Hepatocyte (in vitro differentiated cells): ENCODE measurements at regions not wholly inside any gene's neighbourhood (a gene's known extent, or its start where the extent isn't known, plus 50 kb on each side); places are given as distances from the start of the nearest gene placed in this dataset.

Experiments
- DNase-seq: peaks from one replicate; pipeline ENCODE4 v3.0.0-alpha.2; 2016; ENCODE audit warnings: low spot score
- H2AFZ ChIP-seq: fragments of 200-600 bp; sonication (generic); 2 replicates; pipeline ENCODE4 v1.6.0; 2016; ENCODE audit warnings: antibody characterized with exemption, mild to moderate bottlenecking
- H3K27ac ChIP-seq: fragments of 200-600 bp; sonication (generic); 2 replicates; pipeline ENCODE4 v1.5.1; 2016; ENCODE audit warnings: mild to moderate bottlenecking
- H3K27me3 ChIP-seq: fragments of 200-600 bp; sonication (generic); 2 replicates; pipeline ENCODE4 v1.6.1; 2016
- H3K36me3 ChIP-seq: fragments of 200-600 bp; sonication (generic); replicated peaks from 2 replicates; pipeline ENCODE4 v1.5.1; 2016; ENCODE audit warnings: low read depth; ENCODE audit not compliant: insufficient read depth
- H3K4me1 ChIP-seq: fragments of 200-600 bp; sonication (generic); 2 replicates; pipeline ENCODE4 v1.5.1; 2016; ENCODE audit warnings: mild to moderate bottlenecking, moderate library complexity; ENCODE audit not compliant: insufficient read depth
- H3K4me2 ChIP-seq: fragments of 200-600 bp; sonication (generic); 2 replicates; pipeline ENCODE4 v1.6.0; 2016
- H3K4me3 ChIP-seq: fragments of 200-600 bp; sonication (generic); 2 replicates; pipeline ENCODE4 v1.5.1; 2016; ENCODE audit warnings: mild to moderate bottlenecking
- H3K79me2 ChIP-seq: fragments of 200-600 bp; sonication (generic); 2 replicates; pipeline ENCODE4 v1.6.0; 2017; ENCODE audit warnings: mild to moderate bottlenecking
- H3K9me2 ChIP-seq: fragments of 200-600 bp; sonication (generic); replicated peaks from 2 replicates; pipeline ENCODE4 v1.6.0; 2017; ENCODE audit warnings: mild to moderate bottlenecking; ENCODE audit not compliant: insufficient read depth
- H3K9me3 ChIP-seq: fragments of 200-600 bp; sonication (generic); 2 replicates; pipeline ENCODE4 v1.5.1; 2016; ENCODE audit warnings: low read depth, mild to moderate bottlenecking
- H4K20me1 ChIP-seq: fragments of 200-600 bp; sonication (generic); 2 replicates; pipeline ENCODE4 v1.6.0; 2016; ENCODE audit warnings: mild to moderate bottlenecking; ENCODE audit not compliant: insufficient read depth, poor library complexity, severe bottlenecking
- CTCF ChIP-seq: fragments of 200-600 bp; sonication (generic); IDR thresholded peaks from 2 replicates; pipeline ENCODE4 v1.5.1; 2016; ENCODE audit warnings: antibody characterized with exemption, mild to moderate bottlenecking; ENCODE audit not compliant: poor library complexity
- EZH2 ChIP-seq: fragments of 200-600 bp; sonication (generic); IDR thresholded peaks from 2 replicates; pipeline ENCODE4 v1.6.1; 2016; ENCODE audit warnings: antibody characterized with exemption, mild to moderate bottlenecking, borderline replicate concordance
- EZH2phosphoT487 ChIP-seq: fragments of 200-600 bp; sonication (generic); IDR thresholded peaks from one replicate; pipeline ENCODE4 v1.6.1; 2018; ENCODE audit warnings: antibody characterized with exemption, mild to moderate bottlenecking, low read depth, moderate library complexity; ENCODE audit not compliant: unreplicated experiment, severe bottlenecking
- WGBS: methylation state at CpG from one replicate; pipeline ENCODE4 v1.1.6; 2016; ENCODE audit warnings: low lambda C conversion rate; ENCODE audit errors: missing lambda C conversion rate; 5-methylcytosine and 5-hydroxymethylcytosine counted together

- H2AFZ ChIP-seq: no peak overlapping the region
- H3K27me3 ChIP-seq: no peaks in the 10 kb centered on the region
- no peak overlapping the region for H3K4me2 ChIP-seq
- H3K4me1 ChIP-seq: no peaks in the 10 kb centered on the region
- TF ChIP-seq CTCF (no peak), EZH2 (no peak), EZH2phosphoT487 (no peak)
- no peaks in the 10 kb centered on the region for H3K9me3 ChIP-seq
- no peak overlapping the region for H3K4me3 ChIP-seq
- 93% methylated on average over 6 of the region's 6 CpGs for WGBS
- H3K36me3 ChIP-seq: no peaks in the 10 kb centered on the region
- DNase-seq: no peak
- no peaks in the 10 kb centered on the region for H3K9me2 ChIP-seq
- H4K20me1 ChIP-seq: no peaks in the 10 kb centered on the region
- H3K27ac ChIP-seq: no peak overlapping the region
- H3K79me2 ChIP-seq: no peaks in the 10 kb centered on the region
Measured at GRCh38 chr2:142716463-142717242, 160.8 kb upstream of the KYNU start.

GRCh38 chr2:142714600-142714999 lies 162.9 kb upstream of the KYNU start:
- 94% methylated on average over 2 of the region's 2 CpGs for WGBS
- H2AFZ ChIP-seq: no peak overlapping the region
- H3K9me2 ChIP-seq: no peaks in the 10 kb centered on the region
- no peak overlapping the region for H3K27ac ChIP-seq
- H4K20me1 ChIP-seq: no peaks in the 10 kb centered on the region
- H3K79me2 ChIP-seq: no peaks in the 10 kb centered on the region
- H3K4me1 ChIP-seq: no peaks in the 10 kb centered on the region
- H3K36me3 ChIP-seq: no peaks in the 10 kb centered on the region
- TF ChIP-seq EZH2phosphoT487 (no peak), EZH2 (no peak), CTCF (no peak)
- no peak overlapping the region for H3K4me2 ChIP-seq
- H3K4me3 ChIP-seq: no peak overlapping the region
- H3K27me3 ChIP-seq: no peaks in the 10 kb centered on the region
- no peak for DNase-seq
- H3K9me3 ChIP-seq: no peaks in the 10 kb centered on the region

- Histone ChIP-seq H3K79me2 (no peaks in the 10 kb centered on the region), H3K27ac (no peak overlapping the region), H3K4me3 (no peak overlapping the region), H3K9me2 (no peaks in the 10 kb centered on the region), H3K4me2 (no peak overlapping the region), H3K27me3 (no peaks in the 10 kb centered on the region), H3K9me3 (no peaks in the 10 kb centered on the region), H3K4me1 (no peaks in the 10 kb centered on the region), H3K36me3 (no peaks in the 10 kb centered on the region), H4K20me1 (no peaks in the 10 kb centered on the region), H2AFZ (no peak overlapping the region)
- DNase-seq: no peak
- TF ChIP-seq CTCF: no peak
- no peak for TF ChIP-seq EZH2phosphoT487
- no peak for TF ChIP-seq EZH2
- WGBS: 52% methylated on average over 1 of the region's 1 CpG
Measured at GRCh38 chr2:142710336-142710735, 167.1 kb upstream of the KYNU start.
